PC-9 (cell line): ENCODE measurements at regions not wholly inside any gene's neighbourhood (a gene's known extent, or its start where the extent isn't known, plus 50 kb on each side); places are given as distances from the start of the nearest gene placed in this dataset.

Experiments used
- BruUV-seq: library from RNA; stranded (reverse); fragments of 400-500 nt; replicated peaks from 2 replicates; lab custom pipeline; 2021; lab: Mats Ljungman, UMichigan
- CTCF ChIA-PET: fragments of 300-600 bp; sonication (Branson Sonifier 250); formaldehyde crosslinking; loops from one replicate; lab custom pipeline; 2022; ENCODE audit warnings: antibody characterized with exemption; lab: Charles Lee
- POLR2A ChIA-PET: fragments of 300-600 bp; sonication (Branson Sonifier 250); formaldehyde crosslinking; loops from one replicate; lab custom pipeline; 2022; ENCODE audit warnings: antibody characterized with exemption; ENCODE audit not compliant: unreplicated experiment; lab: Charles Lee
- DNase-seq, 2 experiments: peaks; one replicate each; pipeline versions ENCODE4 v3.0.0 to v3.0.0-alpha.2; 2015 to 2022; ENCODE audit warnings: mixed read lengths in 1 of 2
- H2AFZ ChIP-seq: fragments of 200-600 bp; sonication (generic); 2 replicates; pipeline ENCODE4 v1.8.1; 2017; ENCODE audit warnings: antibody characterized with exemption
- H3F3A ChIP-seq: fragments of 200-600 bp; sonication (generic); 2 replicates; pipeline ENCODE4 v1.8.1; 2017; ENCODE audit warnings: antibody characterized with exemption, mild to moderate bottlenecking, low read depth; ENCODE audit not compliant: insufficient read depth
- H3K27ac ChIP-seq: fragments of 200-600 bp; sonication (generic); 2 replicates; pipeline ENCODE4 v1.6.1; 2016; ENCODE audit warnings: mixed run types
- H3K27me3 ChIP-seq: fragments of 200-600 bp; sonication (generic); 2 replicates; pipeline ENCODE4 v1.6.1; 2016; ENCODE audit warnings: low read depth, mixed run types; ENCODE audit not compliant: insufficient read depth
- H3K36me3 ChIP-seq: fragments of 200-600 bp; sonication (generic); 2 replicates; pipeline ENCODE4 v1.6.1; 2016; ENCODE audit warnings: low read depth, mixed run types
- H3K4me1 ChIP-seq: fragments of 200-600 bp; sonication (generic); replicated peaks from 2 replicates; pipeline ENCODE4 v1.6.1; 2016; ENCODE audit warnings: mixed run types; ENCODE audit not compliant: insufficient read depth
- H3K4me2 ChIP-seq: fragments of 200-600 bp; sonication (generic); 2 replicates; pipeline ENCODE4 v1.6.1; 2017; ENCODE audit warnings: mixed run types
- H3K4me3 ChIP-seq: fragments of 200-600 bp; sonication (generic); 2 replicates; pipeline ENCODE4 v1.6.1; 2016; ENCODE audit warnings: mixed run types
- H3K79me2 ChIP-seq: fragments of 200-600 bp; sonication (generic); 2 replicates; pipeline ENCODE4 v1.6.1; 2017; ENCODE audit warnings: low read depth, mixed run types
- H3K9me2 ChIP-seq: fragments of 200-600 bp; sonication (generic); 2 replicates; pipeline ENCODE4 v1.8.1; 2017; ENCODE audit warnings: mild to moderate bottlenecking; ENCODE audit not compliant: insufficient read depth
- H3K9me3 ChIP-seq: fragments of 200-600 bp; sonication (generic); 2 replicates; pipeline ENCODE4 v1.8.1; 2016; ENCODE audit warnings: low read depth; ENCODE audit not compliant: insufficient read depth
- H4K20me1 ChIP-seq: fragments of 200-600 bp; sonication (generic); 2 replicates; pipeline ENCODE4 v1.8.1; 2017; ENCODE audit not compliant: insufficient read depth
- CTCF ChIP-seq: fragments of 200-600 bp; sonication (generic); conservative IDR thresholded peaks from 2 replicates; pipeline ENCODE4 v1.6.1; 2017; ENCODE audit warnings: mixed run types, antibody characterized with exemption, mild to moderate bottlenecking, moderate library complexity
- EZH2 ChIP-seq: fragments of 200-600 bp; sonication (generic); IDR thresholded peaks from 2 replicates; pipeline ENCODE4 v1.8.0; 2017; ENCODE audit warnings: antibody characterized with exemption, low read depth
- intact Hi-C: fragments of 100-400 bp; cut with micrococcal nuclease; formaldehyde crosslinking; loops from one replicate; pipeline ENCODE4 v1.10.0; 2022; ENCODE audit not compliant: unreplicated experiment

GRCh38 chr3:102974333-102974732, 539.5 kb downstream of the ZPLD1 start:
- no peaks in the 10 kb centered on the region for H4K20me1 ChIP-seq
- no peak overlapping the region for H3K27ac ChIP-seq
- DNase-seq = no peak
- no peaks in the 10 kb centered on the region for H3K9me3 ChIP-seq
- no peak overlapping the region for H2AFZ ChIP-seq
- no TSS peak for BruUV-seq
- no peaks in the 10 kb centered on the region for H3K79me2 ChIP-seq
- intact Hi-C loops = no loop called here
- H3K4me1 ChIP-seq = no peaks in the 10 kb centered on the region
- POLR2A ChIA-PET = no interaction called here
- H3F3A ChIP-seq = no peaks in the 10 kb centered on the region
- no peaks in the 10 kb centered on the region for H3K36me3 ChIP-seq
- no peak for TF ChIP-seq CTCF
- no peak for TF ChIP-seq EZH2
- H3K9me2 ChIP-seq = no peaks in the 10 kb centered on the region
- no peaks in the 10 kb centered on the region for H3K27me3 ChIP-seq
- CTCF ChIA-PET = no interaction called here
- H3K4me2 ChIP-seq = no peak overlapping the region
- H3K4me3 ChIP-seq = no peak overlapping the region

- Histone ChIP-seq H4K20me1 (no peaks in the 10 kb centered on the region), H3K27ac (no peak overlapping the region), H3K36me3 (no peaks in the 10 kb centered on the region), H2AFZ (no peak overlapping the region), H3K27me3 (no peaks in the 10 kb centered on the region), H3K4me1 (no peaks in the 10 kb centered on the region), H3F3A (no peaks in the 10 kb centered on the region), H3K4me3 (no peak overlapping the region), H3K9me3 (no peaks in the 10 kb centered on the region), H3K4me2 (no peak overlapping the region), H3K9me2 (no peaks in the 10 kb centered on the region), H3K79me2 (no peaks in the 10 kb centered on the region)
- ChIA-PET POLR2A (no interaction called here), CTCF (no interaction called here)
- intact Hi-C loops = no loop called here
- no peak for DNase-seq
- BruUV-seq = no TSS peak
- TF ChIP-seq CTCF = no peak
- no peak for TF ChIP-seq EZH2
Measured at GRCh38 chr3:102979191-102979590, 544.4 kb downstream of the ZPLD1 start.

GRCh38 chr3:102979682-102980354, 545.0 kb downstream of the ZPLD1 start:
- H3K36me3 ChIP-seq = no peaks in the 10 kb centered on the region
- H3K4me1 ChIP-seq = no peaks in the 10 kb centered on the region
- DNase-seq = peak in 1 of 2 experiments; percentile 64
- no TSS peak for BruUV-seq
- H3K4me3 ChIP-seq = no peak overlapping the region
- H3F3A ChIP-seq = no peaks in the 10 kb centered on the region
- H3K27me3 ChIP-seq = no peaks in the 10 kb centered on the region
- H4K20me1 ChIP-seq = no peaks in the 10 kb centered on the region
- no peaks in the 10 kb centered on the region for H3K9me2 ChIP-seq
- intact Hi-C loops = no loop called here
- H3K9me3 ChIP-seq = no peaks in the 10 kb centered on the region
- no peak overlapping the region for H3K4me2 ChIP-seq
- no peak overlapping the region for H3K27ac ChIP-seq
- no peak overlapping the region for H2AFZ ChIP-seq
- POLR2A ChIA-PET = interaction anchor here (0.7 kb wide), 1 partner anchor 265 kb away, joined by 7 read pairs; no protein-coding TSS in a partner anchor
- H3K79me2 ChIP-seq = no peaks in the 10 kb centered on the region
- TF ChIP-seq CTCF (no peak), EZH2 (no peak)
- CTCF ChIA-PET = no interaction called here
